Fibroblast of villous mesenchyme (primary cell): ENCODE measurements at regions not wholly inside any gene's neighbourhood (a gene's known extent, or its start where the extent isn't known, plus 50 kb on each side); places are given as distances from the start of the nearest gene placed in this dataset.

Source experiments
- DNase-seq: peaks from one replicate; pipeline ENCODE4 v3.0.0-alpha.2; 2010; ENCODE audit warnings: low read depth
- H3K4me3 ChIP-seq: 2 replicates; pipeline ENCODE4 v1.5.1; 2011; ENCODE audit warnings: low read depth, mild to moderate bottlenecking, low read length
- TF ChIP-seq, protein P1 (sequence below): IDR thresholded peaks from 2 replicates; pipeline ENCODE4 v1.5.1; 2012; ENCODE audit warnings: low read depth, mild to moderate bottlenecking, low read length; ENCODE audit not compliant: insufficient read depth

DNA sequence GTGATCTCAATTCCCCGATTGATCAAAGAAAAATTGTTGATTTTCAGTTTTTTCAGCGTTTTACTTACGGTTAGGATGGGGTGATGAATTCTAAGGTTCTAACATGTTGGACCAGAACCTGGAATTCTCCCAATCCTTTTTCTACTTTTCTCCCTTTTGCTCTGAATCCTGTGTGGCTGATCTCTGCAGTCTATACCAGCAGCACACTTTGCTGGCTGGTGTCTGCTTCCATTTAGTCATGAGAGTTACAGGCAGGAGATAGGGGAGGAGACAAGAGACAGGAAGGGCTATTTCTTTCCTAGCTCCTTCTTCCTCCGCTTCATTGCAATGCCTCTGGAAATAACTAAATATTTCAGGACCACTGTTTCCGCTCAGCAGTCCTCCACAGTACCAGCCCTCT, 623.9 kb downstream of the CENPC start:
- H3K4me3 ChIP-seq = no peak overlapping the region
- TF ChIP-seq, protein P1, sequence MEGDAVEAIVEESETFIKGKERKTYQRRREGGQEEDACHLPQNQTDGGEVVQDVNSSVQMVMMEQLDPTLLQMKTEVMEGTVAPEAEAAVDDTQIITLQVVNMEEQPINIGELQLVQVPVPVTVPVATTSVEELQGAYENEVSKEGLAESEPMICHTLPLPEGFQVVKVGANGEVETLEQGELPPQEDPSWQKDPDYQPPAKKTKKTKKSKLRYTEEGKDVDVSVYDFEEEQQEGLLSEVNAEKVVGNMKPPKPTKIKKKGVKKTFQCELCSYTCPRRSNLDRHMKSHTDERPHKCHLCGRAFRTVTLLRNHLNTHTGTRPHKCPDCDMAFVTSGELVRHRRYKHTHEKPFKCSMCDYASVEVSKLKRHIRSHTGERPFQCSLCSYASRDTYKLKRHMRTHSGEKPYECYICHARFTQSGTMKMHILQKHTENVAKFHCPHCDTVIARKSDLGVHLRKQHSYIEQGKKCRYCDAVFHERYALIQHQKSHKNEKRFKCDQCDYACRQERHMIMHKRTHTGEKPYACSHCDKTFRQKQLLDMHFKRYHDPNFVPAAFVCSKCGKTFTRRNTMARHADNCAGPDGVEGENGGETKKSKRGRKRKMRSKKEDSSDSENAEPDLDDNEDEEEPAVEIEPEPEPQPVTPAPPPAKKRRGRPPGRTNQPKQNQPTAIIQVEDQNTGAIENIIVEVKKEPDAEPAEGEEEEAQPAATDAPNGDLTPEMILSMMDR = no peak
- no peak for DNase-seq

DNA sequence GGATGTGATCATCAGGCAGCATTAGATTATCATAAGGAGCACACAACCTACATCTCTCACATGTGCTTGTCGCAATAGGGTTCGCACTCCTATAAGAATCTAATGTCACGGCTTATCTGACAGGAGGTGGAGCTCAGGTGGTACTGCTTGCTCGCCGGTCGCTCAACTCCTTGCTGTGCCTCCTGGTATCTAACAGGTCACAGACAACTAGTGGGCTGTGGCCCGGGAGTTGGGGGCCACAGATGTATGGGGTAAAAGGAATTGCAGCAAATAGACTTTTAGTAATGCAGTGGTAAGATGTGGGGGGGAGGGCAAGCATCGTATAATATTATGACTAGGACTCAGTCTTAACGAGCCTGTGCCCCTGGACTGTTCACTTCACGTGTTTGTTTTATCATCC, 624.8 kb downstream of the CENPC start:
- DNase-seq = no peak
- TF ChIP-seq, protein P1 = no peak

DNA sequence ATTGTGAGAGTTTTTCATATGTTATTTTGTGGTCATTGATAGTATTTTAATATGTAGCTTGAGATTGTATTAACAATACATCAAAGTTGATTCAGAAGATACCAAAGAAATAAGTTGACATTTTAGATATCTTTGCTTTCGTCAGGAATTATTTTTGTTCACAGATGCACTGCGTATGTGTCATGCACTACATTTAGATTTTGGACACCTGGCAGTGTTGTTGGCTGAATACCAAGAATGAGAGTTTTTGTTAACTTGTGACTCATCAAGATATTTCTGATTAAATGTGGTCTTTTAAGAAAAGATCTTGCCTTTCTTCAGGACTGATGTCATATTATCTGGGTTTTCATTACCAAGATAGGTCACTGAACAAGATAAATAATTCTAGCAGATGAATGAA, 633.4 kb downstream of the CENPC start:
- no peak overlapping the region for H3K4me3 ChIP-seq
- no peak for DNase-seq

More for the DNA sequence above, 624.8 kb downstream of the CENPC start:
- no peak overlapping the region for H3K4me3 ChIP-seq

DNA sequence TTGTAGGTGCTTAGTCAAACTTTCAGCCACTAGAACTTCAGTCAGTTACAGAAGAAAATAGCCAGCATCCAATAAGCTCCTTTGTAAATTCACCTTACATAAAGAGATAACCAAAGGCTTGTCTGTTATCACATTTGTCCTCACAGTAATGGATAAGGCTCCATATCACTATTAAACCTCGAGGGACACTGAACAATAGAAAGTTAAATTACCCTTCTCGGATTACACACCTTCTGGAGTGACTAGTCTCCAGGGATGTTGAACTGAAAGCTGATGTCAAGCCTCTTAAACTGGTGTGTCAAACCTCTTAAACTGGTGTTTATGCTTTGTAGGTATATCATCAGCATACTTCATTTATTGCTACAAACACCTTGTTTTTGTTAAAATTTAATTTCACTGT, 639.0 kb downstream of the CENPC start:
- H3K4me3 ChIP-seq = no peak overlapping the region
- TF ChIP-seq, protein P1 = no peak
- no peak for DNase-seq

More for the DNA sequence above, 633.4 kb downstream of the CENPC start:
- TF ChIP-seq, protein P1 = no peak

DNA sequence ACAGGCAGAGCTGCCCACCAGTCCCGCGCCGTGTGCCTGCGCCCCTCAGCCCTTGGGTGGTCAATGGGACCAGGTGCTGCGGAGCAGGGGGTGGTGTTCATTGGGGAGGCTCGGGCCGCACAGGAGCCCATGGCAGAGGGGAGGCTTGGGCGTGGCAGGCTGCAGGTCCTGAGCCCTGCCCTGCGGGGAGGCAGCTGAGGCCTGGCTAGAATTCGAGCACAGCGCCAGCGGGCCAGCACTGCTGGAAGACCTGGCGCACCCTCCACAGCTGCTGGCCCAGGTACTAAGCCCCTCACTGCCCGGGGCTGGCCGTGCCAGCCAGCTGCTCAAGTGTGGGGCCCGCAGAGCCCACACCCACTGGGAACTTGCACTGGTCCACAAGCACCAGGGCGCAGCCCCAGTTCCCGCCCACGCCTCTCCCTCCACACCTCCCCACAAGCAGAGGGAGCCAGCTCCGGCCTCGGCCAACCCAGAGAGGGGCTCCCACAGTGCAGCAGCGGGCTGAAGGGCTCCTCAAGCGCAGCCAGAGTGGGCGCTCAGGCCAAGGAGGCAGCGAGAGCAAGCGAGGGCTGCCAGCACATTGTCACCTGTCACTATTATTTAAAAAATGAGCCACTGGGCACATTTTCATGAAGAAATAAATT, 645.8 kb downstream of the CENPC start:
- H3K4me3 ChIP-seq = no peak overlapping the region
- DNase-seq = no peak
- TF ChIP-seq, protein P1 = no peak

DNA sequence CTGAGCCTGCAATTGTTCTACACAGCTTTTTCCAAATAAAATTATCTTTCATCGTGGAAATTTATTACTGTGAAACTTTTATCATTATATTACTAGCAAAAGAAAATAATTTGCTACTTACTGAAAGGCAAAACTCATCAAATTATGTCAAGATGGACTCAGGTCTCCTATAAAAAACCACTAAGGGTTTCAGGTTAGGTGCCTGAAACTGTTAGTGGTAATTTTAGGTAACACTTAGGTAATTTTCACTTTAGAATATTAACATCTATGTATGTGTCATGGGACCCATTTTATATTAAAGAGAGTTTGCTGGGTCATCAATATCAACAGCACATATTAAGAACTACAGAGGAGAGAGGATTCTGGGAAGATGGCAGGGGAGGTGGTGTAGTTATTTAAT, 651.5 kb downstream of the CENPC start:
- TF ChIP-seq, protein P1 = no peak
- H3K4me3 ChIP-seq = no peak overlapping the region
- DNase-seq = no peak

DNA sequence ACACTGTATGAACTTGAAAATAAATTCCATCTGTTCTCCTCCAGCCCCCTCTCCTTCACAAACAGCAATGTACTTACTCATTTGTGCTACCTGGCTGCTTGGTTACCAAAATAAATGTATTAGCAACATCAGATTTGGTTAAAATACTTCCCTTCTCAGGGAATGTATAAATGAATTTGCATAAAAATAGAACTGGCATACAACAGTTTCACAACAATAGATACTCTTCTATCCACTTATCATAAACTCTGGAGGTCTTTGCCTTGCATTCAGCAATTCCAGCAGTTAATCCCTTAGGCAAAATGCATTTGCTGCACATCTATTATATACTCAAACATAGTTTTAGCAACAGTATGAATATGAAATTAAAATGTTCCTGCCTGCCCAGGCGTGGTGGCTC, 658.2 kb downstream of the CENPC start:
- TF ChIP-seq, protein P1 = no peak
- no peak overlapping the region for H3K4me3 ChIP-seq
- DNase-seq = no peak
